ENCODE measurements at regions not wholly inside any gene's neighbourhood (a gene's known extent, or its start where the extent isn't known, plus 50 kb on each side); places are given as distances from the start of the nearest gene placed in this dataset.

DNA sequence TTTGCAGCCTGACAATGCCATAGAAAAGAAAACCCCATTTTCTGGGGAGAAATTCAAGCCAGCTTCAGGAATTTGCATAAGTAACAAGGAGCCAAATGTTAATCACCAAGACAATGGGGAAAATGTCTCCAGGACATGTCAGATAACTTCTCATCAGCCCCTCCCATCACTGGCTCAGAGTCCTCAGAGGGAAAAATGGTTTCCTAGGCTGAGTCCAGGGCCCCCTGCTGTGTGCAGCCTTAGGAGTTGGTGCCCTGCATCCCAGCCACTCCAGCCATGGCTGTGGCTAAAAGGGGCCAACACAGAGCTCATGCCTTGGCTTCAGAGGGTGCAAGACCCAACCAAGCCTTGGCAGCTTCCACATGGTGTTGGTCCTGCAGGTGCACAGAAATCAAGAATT, 63.7 kb upstream of the FANCL start:
- Histone ChIP-seq H3K4me3 (ENCODE audit: control extremely low read depth in 1 of 5, extremely low read depth in 1 of 5, insufficient read depth in 1 of 5, low read depth in 2 of 5, low read length in 4 of 5) (no peak overlapping the region), H3K36me3 (replicated peaks in 1 of 2; ENCODE audit: control extremely low read depth in 1 of 2, control insufficient read depth in 1 of 2, extremely low read depth in 1 of 2, insufficient read depth in 2 of 2, low read length in 1 of 2) (no peaks in the 10 kb centered on the region), H4K20me1 (ENCODE audit: control insufficient read depth, insufficient read depth, low read length, poor library complexity, severe bottlenecking) (no peaks in the 10 kb centered on the region), H3K79me2 (ENCODE audit: control insufficient read depth, insufficient read depth, low read length) (no peaks in the 10 kb centered on the region), H3K27me3 (replicated peaks in 1 of 4; ENCODE audit: control extremely low read depth in 1 of 4, control insufficient read depth in 3 of 4, insufficient read depth in 4 of 4, low read length in 3 of 4) (no peaks in the 10 kb centered on the region), H3K9ac (ENCODE audit: low read length) (no peak overlapping the region), H3K9me3 (ENCODE audit: control extremely low read depth in 1 of 3, control insufficient read depth in 2 of 3, insufficient read depth in 1 of 3, low read length in 2 of 3) (peaks cover 0 to 3% (median 0%) of the 10 kb centered on the region in 3 donors), H2AFZ (ENCODE audit: insufficient read depth, low read depth, low read length, poor library complexity, severe bottlenecking) (no peak overlapping the region), H3K4me2 (replicated peaks; ENCODE audit: low read depth, low read length, poor library complexity, severe bottlenecking) (no peak overlapping the region), H3K27ac (ENCODE audit: low read length in 2 of 2) (no peak overlapping the region), H3K4me1 (ENCODE audit: control insufficient read depth in 2 of 2, insufficient read depth in 2 of 2, low read length in 2 of 2) (no peaks in the 10 kb centered on the region)
- H3K27ac Mint-ChIP-seq: no peak overlapping the region
- POLR2A ChIA-PET: no interaction called here
- peaks cover 5% of the 10 kb centered on the region for H3K27me3 Mint-ChIP-seq
- ATAC-seq (ENCODE audit: low read depth) (no peak), DNase-seq (no peak)
- intact Hi-C loops (cut with micrococcal nuclease): no loop called here
- H3K4me3 Mint-ChIP-seq: no peak overlapping the region
- H3K9me3 Mint-ChIP-seq (ENCODE audit: insufficient read depth): no peaks in the 10 kb centered on the region
- CTCF ChIA-PET: no interaction called here
- H3K4me1 Mint-ChIP-seq: no peaks in the 10 kb centered on the region
- TF ChIP-seq, protein P1, sequence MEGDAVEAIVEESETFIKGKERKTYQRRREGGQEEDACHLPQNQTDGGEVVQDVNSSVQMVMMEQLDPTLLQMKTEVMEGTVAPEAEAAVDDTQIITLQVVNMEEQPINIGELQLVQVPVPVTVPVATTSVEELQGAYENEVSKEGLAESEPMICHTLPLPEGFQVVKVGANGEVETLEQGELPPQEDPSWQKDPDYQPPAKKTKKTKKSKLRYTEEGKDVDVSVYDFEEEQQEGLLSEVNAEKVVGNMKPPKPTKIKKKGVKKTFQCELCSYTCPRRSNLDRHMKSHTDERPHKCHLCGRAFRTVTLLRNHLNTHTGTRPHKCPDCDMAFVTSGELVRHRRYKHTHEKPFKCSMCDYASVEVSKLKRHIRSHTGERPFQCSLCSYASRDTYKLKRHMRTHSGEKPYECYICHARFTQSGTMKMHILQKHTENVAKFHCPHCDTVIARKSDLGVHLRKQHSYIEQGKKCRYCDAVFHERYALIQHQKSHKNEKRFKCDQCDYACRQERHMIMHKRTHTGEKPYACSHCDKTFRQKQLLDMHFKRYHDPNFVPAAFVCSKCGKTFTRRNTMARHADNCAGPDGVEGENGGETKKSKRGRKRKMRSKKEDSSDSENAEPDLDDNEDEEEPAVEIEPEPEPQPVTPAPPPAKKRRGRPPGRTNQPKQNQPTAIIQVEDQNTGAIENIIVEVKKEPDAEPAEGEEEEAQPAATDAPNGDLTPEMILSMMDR (IDR thresholded peaks at IDR 0.05): no peak
- no peak for TF ChIP-seq EZH2 (IDR thresholded peaks at IDR 0.05; ENCODE audit: borderline replicate concordance, insufficient read depth, low read depth, low read length, poor library complexity, severe bottlenecking)

DNA sequence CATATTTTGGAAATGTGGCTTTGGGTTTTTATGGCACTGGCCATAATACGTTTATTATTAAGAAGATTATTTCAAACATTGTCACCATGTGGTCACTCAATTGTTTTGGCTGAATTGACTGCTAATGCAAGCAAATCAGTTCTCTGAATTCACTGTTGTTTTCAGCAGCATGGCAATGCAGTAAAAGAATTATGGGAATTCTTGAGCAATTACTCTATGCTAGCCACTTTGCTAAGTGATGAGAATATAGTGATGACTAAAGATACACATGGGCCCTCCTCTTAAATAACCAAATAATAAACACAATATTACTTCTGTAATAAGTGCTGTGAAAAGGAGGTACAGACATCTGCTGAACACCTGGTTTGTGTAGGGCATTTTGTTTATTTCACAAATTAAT, 58.0 kb upstream of the FANCL start:
- CTCF ChIA-PET: no interaction called here
- Mint-ChIP-seq H3K4me3 (no peak overlapping the region), H3K9me3 (ENCODE audit: insufficient read depth) (no peaks in the 10 kb centered on the region), H3K4me1 (no peaks in the 10 kb centered on the region), H3K27me3 (no peaks in the 10 kb centered on the region), H3K27ac (no peak overlapping the region)
- ATAC-seq (ENCODE audit: low read depth) (no peak), DNase-seq (no peak)
- Histone ChIP-seq H3K4me1 (ENCODE audit: control insufficient read depth in 2 of 2, insufficient read depth in 2 of 2, low read length in 2 of 2) (no peaks in the 10 kb centered on the region), H3K27ac (ENCODE audit: low read length in 2 of 2) (no peak overlapping the region), H3K9me3 (ENCODE audit: control extremely low read depth in 1 of 3, control insufficient read depth in 2 of 3, insufficient read depth in 1 of 3, low read length in 2 of 3) (peaks cover 0 to 1% (median 0%) of the 10 kb centered on the region in 3 donors), H3K9ac (ENCODE audit: low read length) (no peak overlapping the region), H3K4me2 (replicated peaks; ENCODE audit: low read depth, low read length, poor library complexity, severe bottlenecking) (no peak overlapping the region), H3K4me3 (ENCODE audit: control extremely low read depth in 1 of 5, extremely low read depth in 1 of 5, insufficient read depth in 1 of 5, low read depth in 2 of 5, low read length in 4 of 5) (no peak overlapping the region), H2AFZ (ENCODE audit: insufficient read depth, low read depth, low read length, poor library complexity, severe bottlenecking) (no peak overlapping the region), H3K27me3 (replicated peaks in 1 of 4; ENCODE audit: control extremely low read depth in 1 of 4, control insufficient read depth in 3 of 4, insufficient read depth in 4 of 4, low read length in 3 of 4) (peaks cover 0 to 4% (median 0%) of the 10 kb centered on the region in 4 experiments), H3K36me3 (replicated peaks in 1 of 2; ENCODE audit: control extremely low read depth in 1 of 2, control insufficient read depth in 1 of 2, extremely low read depth in 1 of 2, insufficient read depth in 2 of 2, low read length in 1 of 2) (no peaks in the 10 kb centered on the region), H3K79me2 (ENCODE audit: control insufficient read depth, insufficient read depth, low read length) (no peaks in the 10 kb centered on the region), H4K20me1 (ENCODE audit: control insufficient read depth, insufficient read depth, low read length, poor library complexity, severe bottlenecking) (no peaks in the 10 kb centered on the region)
- TF ChIP-seq EZH2 (IDR thresholded peaks at IDR 0.05; ENCODE audit: borderline replicate concordance, insufficient read depth, low read depth, low read length, poor library complexity, severe bottlenecking): no peak
- TF ChIP-seq, protein P1 (IDR thresholded peaks at IDR 0.05): no peak
- POLR2A ChIA-PET: no interaction called here
- no CpG with 5 or more reads among the region's 1 CpG for WGBS (ENCODE audit: insufficient coverage)
- intact Hi-C loops (cut with micrococcal nuclease): no loop called here
